GM21526 (cell line): ENCODE measurements at regions not wholly inside any gene's neighbourhood (a gene's known extent, or its start where the extent isn't known, plus 50 kb on each side); places are given as distances from the start of the nearest gene placed in this dataset.

Experiments used
- ATAC-seq: cut with Tn5 transposase; IDR thresholded peaks from one replicate; pipeline ENCODE4 v1.9.1; 2021; ENCODE audit warnings: moderate library complexity; ENCODE audit not compliant: unreplicated experiment, low FRiP score

DNA sequence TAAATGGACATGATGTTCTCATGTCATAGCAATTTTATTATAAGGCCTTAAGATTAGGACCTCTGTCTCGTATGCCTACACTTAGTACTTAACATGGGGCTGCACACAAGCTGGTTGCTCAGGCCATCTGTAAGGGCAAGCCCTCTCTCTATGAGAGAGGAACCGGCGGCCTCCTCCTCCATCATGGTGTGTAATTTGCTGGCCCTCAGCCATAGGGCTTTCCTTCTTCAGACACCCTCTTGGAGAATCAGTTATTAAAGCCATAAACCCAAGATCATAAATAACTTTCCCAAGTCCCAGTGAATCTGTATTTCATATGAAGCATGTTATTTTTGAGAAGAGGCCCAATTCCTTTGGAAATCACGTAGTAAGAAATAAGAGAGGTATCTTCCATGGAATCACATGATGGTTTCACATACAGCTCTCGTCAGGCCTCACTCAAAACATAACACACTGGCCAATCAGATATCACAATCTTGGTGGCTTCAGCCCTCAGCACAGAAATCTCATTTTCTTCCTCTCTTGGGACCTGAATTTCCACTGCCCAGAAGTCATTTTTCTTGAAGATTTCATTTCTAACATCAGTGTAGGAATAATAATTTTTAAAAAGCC lies 92.6 kb downstream of the RDH14 start:
- ATAC-seq, result no peak

GRCh38 chr2:18465979-18466378 lies 94.5 kb downstream of the RDH14 start:
- no peak for ATAC-seq

GRCh38 chr2:18464913-18465312 lies 95.5 kb downstream of the RDH14 start:
- no peak for ATAC-seq

- no peak for ATAC-seq
These were observed 104.4 kb downstream of the RDH14 start for GRCh38 chr2:18456026-18456425.

DNA sequence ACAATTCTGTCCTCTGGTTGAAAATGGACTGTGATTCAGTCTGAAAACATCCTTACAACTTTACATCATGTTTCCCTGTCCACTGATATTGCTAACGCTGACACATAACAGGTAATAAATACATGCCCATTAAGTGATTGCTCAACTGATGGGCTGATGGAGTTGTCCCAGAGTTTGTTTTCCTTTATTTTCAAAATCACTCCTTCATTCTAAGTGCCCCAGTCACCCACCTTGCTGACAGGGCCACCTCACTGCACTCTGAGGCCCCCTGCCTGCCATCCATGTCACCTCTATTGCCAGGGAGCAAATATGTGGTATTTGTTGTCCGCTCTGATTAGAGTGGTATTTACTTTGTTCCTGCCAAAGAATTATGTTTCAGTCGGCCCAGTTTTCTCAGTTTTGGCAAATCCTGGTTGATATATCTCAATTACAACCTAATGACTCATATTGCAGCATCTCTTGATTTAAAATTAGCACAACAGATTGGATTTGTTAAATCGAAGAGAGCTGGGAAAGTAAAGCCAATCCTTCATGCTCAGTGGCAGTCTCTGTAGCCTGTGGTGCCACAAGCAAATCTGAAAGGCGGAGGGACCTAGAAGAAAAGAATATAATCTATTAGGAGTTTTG lies 105.1 kb downstream of the RDH14 start:
- ATAC-seq, result no peak

DNA sequence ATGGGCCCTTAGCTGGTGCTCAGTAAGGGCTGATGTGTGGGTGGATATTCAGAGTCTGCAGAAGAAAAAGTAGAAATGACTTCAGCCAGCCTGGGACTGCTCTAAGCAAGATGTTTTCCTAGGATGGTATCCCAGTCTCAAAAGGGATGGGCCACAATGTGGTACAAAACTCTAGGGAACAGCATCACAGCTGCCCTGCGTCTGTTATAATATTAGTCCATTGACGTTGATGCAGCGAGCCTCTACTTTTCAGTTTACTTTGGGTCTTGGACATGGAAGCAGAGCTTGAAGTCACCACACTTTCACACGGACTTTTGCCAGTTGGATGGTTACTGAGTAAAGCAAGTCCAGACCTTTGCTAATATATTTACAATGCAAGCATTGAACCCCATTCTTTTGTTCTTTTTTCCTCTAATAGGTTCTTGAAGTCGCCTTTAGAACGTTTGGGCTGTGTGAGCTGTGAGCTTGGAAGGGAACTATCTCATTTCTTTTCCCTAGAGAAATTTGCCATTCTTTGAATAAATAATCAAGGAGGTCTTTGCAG lies 105.7 kb downstream of the RDH14 start:
- ATAC-seq, result no peak

- no peak for ATAC-seq
These were observed 113.7 kb downstream of the RDH14 start for GRCh38 chr2:18446715-18447114.

- no peak for ATAC-seq
These were observed 114.8 kb downstream of the RDH14 start for GRCh38 chr2:18445433-18446320.

GRCh38 chr2:18444806-18445205 lies 115.6 kb downstream of the RDH14 start:
- no peak for ATAC-seq

DNA sequence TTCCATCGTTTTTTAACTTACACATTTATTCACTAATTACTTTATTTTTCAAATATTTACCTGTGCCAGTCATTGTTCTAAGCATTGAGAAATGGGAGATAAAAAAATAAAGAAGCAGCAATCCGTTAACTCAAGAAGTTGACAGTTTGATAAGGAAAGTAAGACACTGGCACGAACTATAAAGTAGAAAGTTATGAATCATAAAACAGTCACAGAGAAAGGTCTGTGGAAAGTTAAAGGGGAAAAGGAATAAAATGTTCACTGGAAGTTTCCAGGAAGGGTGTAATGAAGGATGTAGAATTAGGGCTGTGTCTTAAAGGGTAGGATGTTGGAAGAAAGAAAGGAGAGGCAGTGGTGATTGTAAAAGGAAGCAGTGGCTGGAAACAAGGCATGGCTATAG lies 118.9 kb downstream of the RDH14 start:
- no peak for ATAC-seq

- ATAC-seq, result no peak
These were observed 119.7 kb downstream of the RDH14 start for GRCh38 chr2:18440777-18441176.

- no peak for ATAC-seq
These were observed 120.3 kb downstream of the RDH14 start for GRCh38 chr2:18440141-18440661.

DNA sequence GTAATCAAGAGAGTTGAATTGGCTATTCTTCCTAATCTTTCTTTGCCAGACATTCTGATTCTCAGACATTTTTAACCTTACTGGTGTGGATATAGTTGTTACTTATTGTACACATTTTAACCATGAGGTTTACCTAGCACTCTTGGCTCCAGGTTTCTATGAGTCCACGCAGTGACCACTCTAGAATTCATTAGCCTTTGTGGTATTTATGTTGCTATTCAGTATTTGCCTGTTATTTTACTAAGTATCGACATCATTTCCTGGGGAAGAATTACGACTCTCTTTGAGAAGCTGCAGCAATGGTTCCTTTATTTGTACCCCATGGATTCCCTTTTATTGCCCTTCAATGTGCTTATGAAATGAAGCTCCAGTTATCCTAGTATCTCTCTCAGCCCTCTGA lies 120.7 kb downstream of the RDH14 start:
- ATAC-seq, result no peak

GRCh38 chr2:18437909-18438308 lies 122.5 kb downstream of the RDH14 start:
- no peak for ATAC-seq

DNA sequence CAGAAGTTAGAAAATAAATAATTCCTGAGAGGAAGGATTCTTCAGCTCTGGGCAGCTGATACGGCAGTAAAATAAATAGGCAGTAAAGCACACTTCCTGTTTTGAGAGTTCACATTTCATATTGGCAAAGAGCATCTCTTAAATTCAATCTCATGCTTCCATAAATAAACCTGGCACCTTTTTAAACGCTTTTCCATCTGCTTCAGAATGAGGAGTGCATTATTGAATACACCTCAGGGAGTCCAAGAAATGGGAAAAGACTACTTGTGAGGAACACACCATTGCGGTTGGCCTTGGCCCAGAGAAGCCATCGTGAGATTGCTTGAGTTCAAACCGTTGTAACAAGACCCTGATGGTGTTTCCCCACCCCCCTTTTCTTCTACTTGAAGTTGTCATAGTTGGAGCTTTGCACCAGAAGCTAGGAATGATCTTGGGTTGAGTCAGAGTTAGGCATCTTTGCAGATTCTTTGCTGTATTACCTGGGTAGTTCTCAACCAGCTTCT lies 123.9 kb downstream of the RDH14 start:
- ATAC-seq, result no peak

GRCh38 chr2:18435426-18436037 lies 124.9 kb downstream of the RDH14 start:
- ATAC-seq, result peak; percentile 70

GRCh38 chr2:18433872-18434271 lies 126.6 kb downstream of the RDH14 start:
- ATAC-seq, result no peak

- no peak for ATAC-seq
These were observed 127.5 kb downstream of the RDH14 start for GRCh38 chr2:18432999-18433398.

DNA sequence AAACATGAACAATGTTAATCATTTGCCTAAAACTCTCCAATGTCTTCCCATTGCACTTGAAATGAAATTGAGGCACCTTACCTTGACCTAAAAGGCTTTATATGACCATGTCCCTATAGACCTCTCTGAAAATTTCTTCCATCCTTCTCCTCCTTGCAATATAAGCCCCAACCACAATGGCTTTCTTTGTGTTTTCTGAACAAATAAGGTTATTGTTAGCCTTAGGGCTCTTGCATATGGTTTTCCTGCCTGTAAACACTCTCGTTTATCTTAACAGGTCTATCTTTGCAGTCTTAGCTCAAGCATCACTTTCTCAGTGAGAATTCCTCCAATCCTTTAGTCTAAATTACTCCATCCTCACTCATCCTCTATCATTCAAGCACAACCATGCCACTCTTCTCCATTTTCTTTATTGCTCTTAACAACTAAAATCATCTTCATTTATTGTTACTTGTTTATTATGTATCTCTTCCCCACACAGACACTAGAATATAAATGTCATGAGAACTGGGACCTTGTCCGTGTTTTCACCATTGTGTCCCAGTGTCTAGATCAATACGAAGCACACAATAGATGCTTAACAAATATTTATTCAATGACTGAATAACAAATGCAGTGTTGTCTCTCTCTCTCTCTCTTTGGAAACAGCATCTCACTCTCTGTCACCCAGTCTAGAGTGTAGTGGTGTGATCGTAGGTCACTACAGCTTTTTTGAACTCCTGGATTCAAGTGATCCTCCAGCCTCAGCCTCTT lies 129.3 kb downstream of the RDH14 start:
- ATAC-seq, result no peak

DNA sequence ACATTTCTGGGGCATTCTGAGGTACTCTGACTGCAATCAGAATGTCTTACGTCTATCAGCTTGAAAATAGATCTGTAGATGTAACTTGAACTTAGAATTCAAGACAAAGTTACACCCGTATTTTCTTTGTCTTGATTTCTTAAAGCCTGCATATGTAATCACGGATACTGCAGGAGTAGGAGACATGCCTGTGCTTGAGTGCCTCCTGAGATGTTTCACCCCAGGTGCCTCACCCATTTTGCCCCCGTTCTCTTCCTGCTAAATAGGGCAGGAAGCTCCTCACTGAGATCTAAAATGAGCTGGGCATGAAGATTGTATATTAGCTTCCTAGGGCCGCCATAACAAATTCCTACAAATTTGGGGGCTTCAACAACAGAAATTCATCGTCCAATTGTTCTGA lies 131.9 kb downstream of the RDH14 start:
- ATAC-seq, result no peak
